ENCODE measurements at regions not wholly inside any gene's neighbourhood (a gene's known extent, or its start where the extent isn't known, plus 50 kb on each side); places are given as distances from the start of the nearest gene placed in this dataset.

DNA sequence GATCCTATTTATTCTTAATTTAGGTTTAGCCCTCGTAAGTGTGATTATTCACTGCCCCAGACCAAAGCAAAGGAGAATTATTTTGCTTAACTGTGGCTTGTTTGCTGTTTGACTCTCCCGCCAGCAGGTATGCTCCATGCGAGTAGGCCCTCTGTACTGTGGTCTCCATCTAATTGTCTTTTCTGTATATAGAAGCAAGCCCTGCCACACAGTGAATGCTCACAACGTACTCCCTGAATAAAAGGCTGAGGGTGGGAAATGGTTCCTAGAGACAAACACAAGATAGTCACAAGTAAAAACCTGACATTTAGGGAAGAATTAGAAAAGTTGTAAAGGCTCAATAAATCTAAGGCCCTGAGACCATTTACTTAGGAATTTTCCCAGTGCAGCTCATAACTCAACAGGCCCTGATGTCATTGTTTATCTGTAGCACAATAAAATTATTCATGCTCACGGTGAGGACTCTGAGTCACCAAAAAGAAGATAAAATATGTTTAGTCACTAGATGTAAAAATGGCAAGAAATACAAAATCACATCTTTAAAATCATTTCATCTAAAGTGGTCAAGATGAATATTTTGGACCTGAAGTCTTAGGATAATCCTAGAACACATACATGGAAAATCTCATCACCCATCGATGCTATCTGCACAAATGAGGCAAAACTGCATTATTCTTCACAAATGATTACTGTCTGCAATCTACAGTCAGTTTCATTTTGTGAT, 473.2 kb downstream of the ENC1 start (continued):
- TF ChIP-seq ZNF777 (tag by site-specific recombination; IDR thresholded peaks at IDR 0.05; ENCODE audit: borderline replicate concordance) (no peak), ZNF596 (tag by site-specific recombination; IDR thresholded peaks at IDR 0.05) (no peak), ZNF843 (tag by site-specific recombination; IDR thresholded peaks at IDR 0.05) (peak; percentile 85), GLIS2 (tag by site-specific recombination; IDR thresholded peaks at IDR 0.05) (no peak), TCF7L2 (IDR thresholded peaks at IDR 0.05; ENCODE audit: borderline replicate concordance, low read depth, low read length) (no peak), ZSCAN23 (tag by site-specific recombination; IDR thresholded peaks at IDR 0.05) (no peak), ZNF501 (tag by site-specific recombination; IDR thresholded peaks at IDR 0.05) (no peak), ZNF629 (tag by site-specific recombination; IDR thresholded peaks at IDR 0.05) (peak; percentile 89), ZNF37A (tag by site-specific recombination; IDR thresholded peaks at IDR 0.05) (no peak), ZNF623 (tag by site-specific recombination; IDR thresholded peaks at IDR 0.05) (no peak), ZNF664 (tag by site-specific recombination; IDR thresholded peaks at IDR 0.05) (no peak)
- TF ChIP-seq, protein P1, sequence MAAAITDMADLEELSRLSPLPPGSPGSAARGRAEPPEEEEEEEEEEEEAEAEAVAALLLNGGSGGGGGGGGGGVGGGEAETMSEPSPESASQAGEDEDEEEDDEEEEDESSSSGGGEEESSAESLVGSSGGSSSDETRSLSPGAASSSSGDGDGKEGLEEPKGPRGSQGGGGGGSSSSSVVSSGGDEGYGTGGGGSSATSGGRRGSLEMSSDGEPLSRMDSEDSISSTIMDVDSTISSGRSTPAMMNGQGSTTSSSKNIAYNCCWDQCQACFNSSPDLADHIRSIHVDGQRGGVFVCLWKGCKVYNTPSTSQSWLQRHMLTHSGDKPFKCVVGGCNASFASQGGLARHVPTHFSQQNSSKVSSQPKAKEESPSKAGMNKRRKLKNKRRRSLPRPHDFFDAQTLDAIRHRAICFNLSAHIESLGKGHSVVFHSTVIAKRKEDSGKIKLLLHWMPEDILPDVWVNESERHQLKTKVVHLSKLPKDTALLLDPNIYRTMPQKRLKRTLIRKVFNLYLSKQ (tag by site-specific recombination; IDR thresholded peaks at IDR 0.05; ENCODE audit: borderline replicate concordance): no peak

DNA sequence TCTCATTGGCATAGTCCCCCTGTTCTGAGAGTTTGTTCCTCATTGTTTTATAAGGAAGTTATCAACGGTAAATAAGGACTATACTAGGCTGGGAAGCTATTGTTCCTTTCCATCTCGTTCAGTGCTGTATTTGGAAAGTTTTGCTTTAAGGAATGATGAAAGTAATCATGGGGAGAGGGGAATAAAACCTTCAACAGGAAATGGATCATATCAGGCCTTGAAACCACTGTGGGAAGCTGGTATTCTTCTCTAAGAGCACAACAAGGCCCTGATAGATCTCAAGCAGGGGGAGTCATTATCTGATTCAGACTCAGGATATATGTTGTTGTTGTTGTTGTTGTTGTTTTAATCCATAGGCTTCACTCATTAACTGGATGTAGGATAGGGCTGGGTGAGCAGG, 474.5 kb downstream of the ENC1 start:
- no peak for TF ChIP-seq ZNF394 (tag by site-specific recombination; IDR thresholded peaks at IDR 0.05; ENCODE audit: borderline replicate concordance)
- no peak for TF ChIP-seq ZNF560 (tag by site-specific recombination; IDR thresholded peaks at IDR 0.05; ENCODE audit: borderline replicate concordance)
- H3K27ac ChIP-seq (ENCODE audit: extremely low read depth, low read depth, low read length): no peak overlapping the region
- POLR2A ChIA-PET: no interaction called here
- H3K4me3 ChIP-seq (ENCODE audit: low read depth, low read length): no peak overlapping the region
- no peaks in the 10 kb centered on the region for H3K36me3 ChIP-seq (ENCODE audit: control insufficient read depth in 2 of 2, insufficient read depth in 1 of 2, low read length in 2 of 2)
- peaks cover 11% of the 10 kb centered on the region for H3K4me1 ChIP-seq (ENCODE audit: control insufficient read depth, insufficient read depth, low read length)
- CTCF ChIA-PET: interaction anchor here (1.1 kb wide), 1 partner anchor 131 kb away, joined by 4 read pairs; no protein-coding TSS in a partner anchor
- H3K9me3 ChIP-seq (ENCODE audit: control insufficient read depth, insufficient read depth, low read depth, low read length): no peaks in the 10 kb centered on the region

DNA sequence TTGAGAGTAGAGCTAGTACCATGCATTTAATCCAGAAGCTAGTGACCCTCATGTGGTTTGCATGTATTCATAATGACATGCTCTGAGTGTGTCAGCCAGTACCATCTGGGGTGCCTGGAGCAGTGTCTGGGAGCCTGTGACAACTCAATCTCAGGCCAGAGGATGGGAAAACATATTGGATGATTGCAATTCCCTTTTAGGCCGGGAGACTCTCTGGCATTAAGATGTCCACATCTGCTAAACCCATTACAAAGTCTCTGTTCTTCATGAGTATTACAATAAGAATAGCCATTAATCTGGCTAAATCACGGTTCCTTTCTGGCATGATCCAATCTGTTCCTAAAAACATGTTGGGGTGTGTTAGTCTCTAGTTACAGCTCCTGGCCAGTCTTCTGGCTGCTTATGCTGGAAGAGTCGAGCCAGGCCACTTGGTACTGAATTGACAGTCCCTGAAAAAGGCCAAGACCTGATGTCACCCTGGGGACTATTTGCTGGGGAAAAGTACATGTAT, 475.7 kb downstream of the ENC1 start:
- H3K27ac ChIP-seq (ENCODE audit: extremely low read depth, low read depth, low read length): no peak overlapping the region
- H3K4me3 ChIP-seq (ENCODE audit: low read depth, low read length): no peak overlapping the region
- ChIA-PET POLR2A (no interaction called here), CTCF (interaction anchor here (1.2 kb wide), 1 partner anchor 13 kb away, joined by 3 read pairs; no protein-coding TSS in a partner anchor)
- no peaks in the 10 kb centered on the region for H3K36me3 ChIP-seq (ENCODE audit: control insufficient read depth in 2 of 2, insufficient read depth in 1 of 2, low read length in 2 of 2)
- peaks cover 11% of the 10 kb centered on the region for H3K4me1 ChIP-seq (ENCODE audit: control insufficient read depth, insufficient read depth, low read length)
- no peak for TF ChIP-seq TRIM28 (IDR thresholded peaks at IDR 0.05; ENCODE audit: borderline replicate concordance, low read length)
- TF ChIP-seq ZFP3 (tag by site-specific recombination; IDR thresholded peaks at IDR 0.05; ENCODE audit: low read depth): no peak
- TF ChIP-seq ZXDB (tag by site-specific recombination; IDR thresholded peaks at IDR 0.05): no peak
- no peak for TF ChIP-seq ZNF24 (tag by site-specific recombination; IDR thresholded peaks at IDR 0.05)
- TF ChIP-seq ZNF600 (tag by site-specific recombination; IDR thresholded peaks at IDR 0.05): no peak
- TF ChIP-seq ZNF707 (tag by site-specific recombination; IDR thresholded peaks at IDR 0.05): no peak
- no peaks in the 10 kb centered on the region for H3K9me3 ChIP-seq (ENCODE audit: control insufficient read depth, insufficient read depth, low read depth, low read length)

DNA sequence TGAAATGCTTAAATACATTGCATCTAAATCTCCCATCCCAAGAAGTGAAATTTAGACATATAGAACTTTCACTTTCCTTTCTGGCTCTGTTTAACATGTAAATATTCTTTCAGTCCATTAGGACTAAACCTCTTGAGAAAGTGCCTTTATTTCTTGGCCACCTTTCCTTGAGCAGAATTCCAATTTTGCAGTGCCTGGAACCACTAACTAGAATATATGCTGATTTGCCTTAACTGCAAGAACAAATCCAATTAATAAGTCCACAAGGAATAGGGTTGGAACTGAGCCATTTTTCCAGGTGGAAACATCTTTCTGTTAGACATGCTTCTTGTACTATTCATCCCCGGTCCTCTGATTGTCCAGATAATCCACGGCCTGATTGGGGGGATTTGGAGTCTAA, 478.0 kb downstream of the ENC1 start:
- H3K4me1 ChIP-seq (ENCODE audit: control insufficient read depth, insufficient read depth, low read length): peaks cover 5% of the 10 kb centered on the region
- ChIA-PET CTCF (no interaction called here), POLR2A (no interaction called here)
- no peaks in the 10 kb centered on the region for H3K36me3 ChIP-seq (ENCODE audit: control insufficient read depth in 2 of 2, insufficient read depth in 1 of 2, low read length in 2 of 2)
- TF ChIP-seq SP3 (tag by site-specific recombination; IDR thresholded peaks at IDR 0.05) (no peak), PRDM1 (tag by site-specific recombination; IDR thresholded peaks at IDR 0.05) (0 out of 2 replicates have a peak, but pooled peaks have one; percentile 29), ZNF837 (tag by site-specific recombination; IDR thresholded peaks at IDR 0.05) (no peak)
- no peaks in the 10 kb centered on the region for H3K9me3 ChIP-seq (ENCODE audit: control insufficient read depth, insufficient read depth, low read depth, low read length)
- no peak overlapping the region for H3K4me3 ChIP-seq (ENCODE audit: low read depth, low read length)
- H3K27ac ChIP-seq (ENCODE audit: extremely low read depth, low read depth, low read length): no peak overlapping the region

All from HEK293 (cell line).